B cell (primary cell): ENCODE measurements at regions not wholly inside any gene's neighbourhood (a gene's known extent, or its start where the extent isn't known, plus 50 kb on each side); places are given as distances from the start of the nearest gene placed in this dataset.

Source experiments
- CTCF ChIP-seq: fragments of 200-600 bp; IDR thresholded peaks from one replicate; pipeline ENCODE4 v1.8.0; 2022; ENCODE audit warnings: antibody characterized with exemption, mild to moderate bottlenecking
- EZH2 ChIP-seq: IDR thresholded peaks from 2 replicates; pipeline ENCODE4 v1.6.1; 2012; ENCODE audit warnings: borderline replicate concordance, low read depth, mild to moderate bottlenecking, moderate library complexity, low read length; ENCODE audit not compliant: insufficient read depth, poor library complexity, severe bottlenecking

GRCh38 chr14:66094001-66094727 lies 392.0 kb upstream of the CCDC196 start:
- TF ChIP-seq CTCF (no peak), EZH2 (no peak)
